ENCODE measurements at regions not wholly inside any gene's neighbourhood (a gene's known extent, or its start where the extent isn't known, plus 50 kb on each side); places are given as distances from the start of the nearest gene placed in this dataset.
A peak's percentile ranks its signal among the peaks of the same experiment; 100 is the strongest.

- peak; percentile 72 for DNase-seq (ENCODE audit: low read depth)
Observed at GRCh38 chr5:173781816-173782670, 106.1 kb upstream of the CPEB4 start.

- no peak for DNase-seq (ENCODE audit: low read depth)
Observed at GRCh38 chr5:173782671-173783101, 105.5 kb upstream of the CPEB4 start.

GRCh38 chr5:173783371-173783770 is 104.8 kb upstream of the CPEB4 start:
- DNase-seq (ENCODE audit: low read depth): no peak

GRCh38 chr5:173785400-173785799 is 102.7 kb upstream of the CPEB4 start:
- no peak for DNase-seq (ENCODE audit: low read depth)

- no peak for DNase-seq (ENCODE audit: low read depth)
Observed at GRCh38 chr5:173785866-173786265, 102.3 kb upstream of the CPEB4 start.

- DNase-seq (ENCODE audit: low read depth): no peak
Observed at GRCh38 chr5:173786286-173787187, 101.6 kb upstream of the CPEB4 start.

GRCh38 chr5:173789031-173789920 is 98.9 kb upstream of the CPEB4 start:
- peak; percentile 25 for DNase-seq (ENCODE audit: low read depth)

GRCh38 chr5:173790177-173790719 is 97.9 kb upstream of the CPEB4 start:
- DNase-seq (ENCODE audit: low read depth): no peak

- DNase-seq (ENCODE audit: low read depth): no peak
Observed at GRCh38 chr5:173790836-173791546, 97.2 kb upstream of the CPEB4 start.

GRCh38 chr5:173791878-173792277 is 96.3 kb upstream of the CPEB4 start:
- no peak for DNase-seq (ENCODE audit: low read depth)

- no peak for DNase-seq (ENCODE audit: low read depth)
Observed at GRCh38 chr5:173792781-173793547, 95.2 kb upstream of the CPEB4 start.

- no peak for DNase-seq (ENCODE audit: low read depth)
Observed at GRCh38 chr5:173793648-173794548, 94.3 kb upstream of the CPEB4 start.

GRCh38 chr5:173794901-173795416 is 93.2 kb upstream of the CPEB4 start:
- no peak for DNase-seq (ENCODE audit: low read depth)

GRCh38 chr5:173795601-173796000 is 92.5 kb upstream of the CPEB4 start:
- no peak for DNase-seq (ENCODE audit: low read depth)

- no peak for DNase-seq (ENCODE audit: low read depth)
Observed at GRCh38 chr5:173796721-173797495, 91.2 kb upstream of the CPEB4 start.

- no peak for DNase-seq (ENCODE audit: low read depth)
Observed at GRCh38 chr5:173798127-173798810, 89.9 kb upstream of the CPEB4 start.

GRCh38 chr5:173800340-173800739 is 87.8 kb upstream of the CPEB4 start:
- no peak for DNase-seq (ENCODE audit: low read depth)

All from GM04504 (cell line).